Fibroblast of skin of left quadriceps (primary cell): ENCODE measurements at regions not wholly inside any gene's neighbourhood (a gene's known extent, or its start where the extent isn't known, plus 50 kb on each side); places are given as distances from the start of the nearest gene placed in this dataset.
"Not testable (repeated sequence)": the region's sequence is repeated elsewhere in the genome, so short reads cannot be mapped to it uniquely, and the experiment has no call there.

Source experiments
- DNase-seq, 2 experiments: peaks; one replicate each; pipeline ENCODE4 v3.0.0-alpha.2; 2013; ENCODE audit warnings: low read depth in 2 of 2

DNA sequence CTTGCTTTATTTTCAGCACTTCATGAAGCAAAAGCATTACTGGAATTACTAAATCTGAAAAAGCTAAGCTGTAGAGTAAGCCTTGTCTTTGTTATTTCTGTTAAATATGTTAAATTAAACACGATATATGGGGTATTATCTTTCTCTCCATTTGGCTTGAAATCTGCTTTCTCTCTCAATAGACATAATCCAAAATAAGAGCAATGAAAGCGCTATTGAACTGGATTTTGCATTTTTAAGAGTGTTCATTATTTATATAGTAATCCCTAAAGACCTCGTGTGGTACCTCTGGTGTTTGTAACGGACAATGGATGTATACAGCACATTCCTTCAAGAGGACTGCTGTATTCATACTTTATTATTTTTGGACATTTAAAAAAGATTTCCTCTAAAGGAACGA, 91.5 kb upstream of the KCNE2 start:
- DNase-seq: no peak

DNA sequence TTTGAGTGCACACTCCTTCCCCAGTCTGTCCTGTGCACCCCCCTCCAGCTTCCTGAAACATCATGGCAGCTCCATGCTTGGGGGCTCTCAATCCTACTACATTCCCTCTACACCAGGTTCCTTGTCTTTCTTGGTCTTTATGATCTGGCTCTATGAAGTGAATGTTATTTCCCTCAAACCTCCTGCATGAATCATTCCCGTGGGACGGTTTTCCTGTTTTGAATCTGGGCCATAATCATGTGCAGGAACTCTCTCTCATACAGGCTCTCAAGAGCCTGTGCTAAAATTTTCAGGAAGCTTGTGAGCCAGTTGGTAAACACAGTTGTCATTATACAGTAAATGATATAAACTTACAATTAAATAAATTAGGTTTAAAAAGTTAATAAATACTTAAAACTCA, 89.8 kb upstream of the KCNE2 start:
- DNase-seq: peak; percentile 36 to 40

DNA sequence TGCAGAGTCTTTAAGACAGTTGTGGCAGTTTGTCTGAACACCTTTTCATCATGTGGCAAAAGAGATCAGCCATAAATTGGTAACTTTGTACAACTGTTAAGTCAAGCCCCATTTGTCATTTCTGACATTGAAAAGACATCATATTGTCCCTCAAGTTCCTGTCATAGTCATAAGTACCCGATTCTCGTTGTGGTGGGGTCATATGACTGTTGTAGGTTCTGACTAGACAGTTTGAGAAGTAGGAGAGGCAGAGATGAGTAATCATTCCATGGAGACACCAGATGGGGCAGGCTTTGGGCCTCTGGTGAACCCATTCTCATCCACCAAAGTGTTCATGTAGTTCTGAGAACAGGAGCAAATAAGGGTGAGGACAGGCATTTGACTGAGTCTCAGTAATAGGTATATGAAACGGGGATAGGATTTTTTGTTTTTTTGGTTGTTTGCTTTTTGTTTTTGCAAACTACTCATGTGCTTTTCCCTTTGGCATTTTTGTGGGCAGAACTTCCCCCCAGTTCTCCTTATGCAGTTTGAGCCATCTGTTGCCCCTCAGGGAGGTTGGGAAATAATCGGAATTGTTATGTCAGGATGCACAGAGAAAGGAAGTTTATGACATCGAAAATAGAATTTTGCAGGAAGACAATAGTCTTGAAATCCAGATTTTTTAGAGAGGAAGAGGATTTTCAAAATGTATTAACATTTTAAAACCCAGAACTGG, 86.9 kb upstream of the KCNE2 start:
- DNase-seq: no peak

GRCh38 chr21:34278451-34278850, 85.4 kb upstream of the KCNE2 start:
- DNase-seq: no peak

GRCh38 chr21:34279285-34279684, 84.5 kb upstream of the KCNE2 start:
- no peak for DNase-seq

DNA sequence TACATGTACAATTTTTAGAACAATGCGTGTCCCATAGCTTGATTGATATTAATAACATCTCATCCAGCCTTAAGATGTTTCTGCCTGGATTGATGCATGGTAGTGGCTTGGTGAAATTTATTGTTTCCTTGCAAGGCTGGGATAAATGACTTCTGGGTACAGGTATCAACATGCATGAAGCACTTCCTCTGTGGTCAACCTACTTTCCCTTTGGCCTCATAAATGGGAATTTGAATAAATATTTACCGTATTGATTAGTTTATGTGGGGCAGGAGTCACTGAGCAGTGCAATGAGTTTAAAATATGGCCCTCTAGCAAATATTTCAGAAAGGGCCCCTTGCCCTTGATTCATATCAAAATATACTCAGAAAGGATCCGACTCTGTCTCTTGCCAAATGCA, 83.9 kb upstream of the KCNE2 start:
- no peak for DNase-seq

GRCh38 chr21:34280389-34280795, 83.4 kb upstream of the KCNE2 start:
- DNase-seq: peak; percentile 30 to 37

DNA sequence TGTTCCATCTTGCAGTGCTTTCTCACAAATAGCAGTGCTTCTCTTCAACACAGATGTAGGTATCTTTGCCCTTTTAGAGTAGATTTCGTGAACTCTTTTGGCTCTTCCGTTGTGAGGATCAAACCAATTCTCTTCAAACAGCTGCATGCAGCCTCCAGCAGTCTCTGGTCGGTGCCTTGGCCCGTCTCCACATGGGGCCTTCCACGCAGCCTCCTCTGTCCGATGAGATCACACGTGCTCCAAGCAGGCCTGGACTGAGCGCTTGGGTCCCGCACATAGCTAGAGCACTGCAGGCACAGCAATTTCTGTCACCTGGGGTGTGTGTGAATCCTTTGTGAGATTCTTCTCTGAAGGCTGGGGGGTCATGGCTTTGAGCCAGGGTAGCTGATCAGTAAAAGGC, 82.8 kb upstream of the KCNE2 start:
- DNase-seq: no peak

DNA sequence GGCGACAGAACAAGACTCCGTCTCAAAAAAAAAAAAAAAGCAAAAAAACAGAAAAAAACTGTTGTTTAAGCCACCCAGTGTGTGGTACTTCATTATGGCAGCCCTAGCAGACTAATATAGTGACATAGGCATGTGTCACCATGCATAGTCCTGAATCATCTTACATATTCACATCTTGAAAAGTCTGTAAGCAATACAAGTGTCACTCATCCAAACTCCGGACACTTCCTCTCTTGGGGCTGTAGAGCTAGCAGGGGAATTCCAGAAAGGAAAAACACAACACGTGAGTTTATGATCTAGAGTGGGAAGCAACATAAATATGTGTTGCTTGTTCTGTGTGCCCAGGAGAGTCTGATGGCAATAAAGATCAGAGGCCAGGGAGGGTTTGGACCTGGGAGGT, 81.6 kb upstream of the KCNE2 start:
- DNase-seq: no peak

DNA sequence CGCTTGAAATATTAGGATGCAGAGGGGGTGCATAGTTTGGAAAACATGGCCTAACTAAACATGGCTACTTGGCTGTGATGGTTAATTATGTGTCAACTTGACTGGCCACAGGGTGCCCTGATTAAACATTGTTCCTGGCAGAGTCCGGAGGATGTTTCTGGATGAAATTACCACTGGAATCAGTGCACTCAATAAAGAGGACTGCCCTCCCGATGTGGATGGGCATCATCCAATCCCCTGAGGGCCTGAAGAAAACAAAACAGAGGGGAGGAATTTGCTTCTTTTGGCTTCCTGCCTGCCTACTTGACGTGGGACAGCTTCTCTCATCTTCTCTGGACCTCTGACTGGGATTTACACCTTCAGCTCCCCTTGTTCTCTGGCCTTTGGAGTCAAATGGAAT, 79.1 kb upstream of the KCNE2 start:
- no peak for DNase-seq

- DNase-seq: not testable (repeated sequence)
These were observed 75.8 kb upstream of the KCNE2 start for GRCh38 chr21:34288042-34288441.

DNA sequence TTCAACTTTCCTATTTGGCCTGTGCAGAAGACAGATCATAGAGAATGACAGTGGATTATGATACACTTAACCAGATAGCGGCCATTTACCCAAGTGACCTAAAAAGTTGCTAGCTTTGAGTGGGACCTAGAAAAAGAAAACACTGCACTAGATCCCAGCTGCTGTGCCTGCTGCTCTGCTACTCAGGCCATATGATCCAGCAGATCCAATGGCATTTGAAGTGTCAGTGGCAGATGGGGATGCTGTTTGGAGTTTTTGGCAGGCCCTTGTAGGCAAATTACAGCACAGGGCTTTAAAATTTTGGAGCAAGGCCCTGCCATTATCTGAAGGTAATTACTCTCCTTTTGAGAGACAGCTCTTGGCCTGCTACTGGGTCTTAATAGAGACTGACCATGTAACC, 74.0 kb upstream of the KCNE2 start:
- DNase-seq: no peak

DNA sequence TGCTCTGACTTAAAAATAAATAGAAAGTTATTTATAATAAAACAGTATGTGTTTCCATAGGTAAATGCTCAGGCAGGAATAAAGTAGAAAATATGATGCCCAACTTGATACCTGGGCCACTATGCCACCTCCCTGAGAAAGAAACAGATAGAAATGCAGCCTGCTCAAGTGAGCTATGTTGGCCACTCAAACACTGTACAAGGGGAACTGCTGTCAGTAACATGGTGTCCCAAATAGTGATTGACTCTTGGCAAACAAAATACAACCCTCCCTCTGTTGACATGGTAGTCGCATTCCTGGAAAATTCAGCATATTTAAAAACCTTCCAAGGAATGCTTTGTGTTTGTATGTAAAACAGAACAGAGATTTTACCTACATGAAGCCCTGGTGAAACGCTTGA, 66.9 kb upstream of the KCNE2 start:
- DNase-seq: no peak

- no peak for DNase-seq
These were observed 65.2 kb upstream of the KCNE2 start for GRCh38 chr21:34298534-34299167.

GRCh38 chr21:34299168-34299539, 64.7 kb upstream of the KCNE2 start:
- DNase-seq: no peak

DNA sequence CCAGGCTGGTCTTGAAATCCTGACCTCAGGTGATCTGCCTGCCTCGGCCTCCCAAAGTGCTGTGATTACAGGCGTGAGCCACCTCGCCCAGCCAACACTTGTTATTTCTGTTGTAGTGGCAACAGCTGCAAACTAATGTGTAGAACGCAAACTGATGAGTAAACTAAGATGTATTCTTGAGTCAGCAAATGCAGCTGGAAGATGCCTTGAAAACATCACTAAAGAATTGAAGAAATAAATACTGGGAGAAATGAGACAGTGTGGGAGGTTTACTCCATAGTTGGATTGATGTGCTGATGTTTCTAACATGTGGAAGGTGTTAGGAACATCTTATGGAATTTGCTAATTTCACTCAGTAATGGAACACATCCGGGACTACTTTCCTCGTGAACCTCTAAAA, 61.3 kb upstream of the KCNE2 start:
- no peak for DNase-seq

DNA sequence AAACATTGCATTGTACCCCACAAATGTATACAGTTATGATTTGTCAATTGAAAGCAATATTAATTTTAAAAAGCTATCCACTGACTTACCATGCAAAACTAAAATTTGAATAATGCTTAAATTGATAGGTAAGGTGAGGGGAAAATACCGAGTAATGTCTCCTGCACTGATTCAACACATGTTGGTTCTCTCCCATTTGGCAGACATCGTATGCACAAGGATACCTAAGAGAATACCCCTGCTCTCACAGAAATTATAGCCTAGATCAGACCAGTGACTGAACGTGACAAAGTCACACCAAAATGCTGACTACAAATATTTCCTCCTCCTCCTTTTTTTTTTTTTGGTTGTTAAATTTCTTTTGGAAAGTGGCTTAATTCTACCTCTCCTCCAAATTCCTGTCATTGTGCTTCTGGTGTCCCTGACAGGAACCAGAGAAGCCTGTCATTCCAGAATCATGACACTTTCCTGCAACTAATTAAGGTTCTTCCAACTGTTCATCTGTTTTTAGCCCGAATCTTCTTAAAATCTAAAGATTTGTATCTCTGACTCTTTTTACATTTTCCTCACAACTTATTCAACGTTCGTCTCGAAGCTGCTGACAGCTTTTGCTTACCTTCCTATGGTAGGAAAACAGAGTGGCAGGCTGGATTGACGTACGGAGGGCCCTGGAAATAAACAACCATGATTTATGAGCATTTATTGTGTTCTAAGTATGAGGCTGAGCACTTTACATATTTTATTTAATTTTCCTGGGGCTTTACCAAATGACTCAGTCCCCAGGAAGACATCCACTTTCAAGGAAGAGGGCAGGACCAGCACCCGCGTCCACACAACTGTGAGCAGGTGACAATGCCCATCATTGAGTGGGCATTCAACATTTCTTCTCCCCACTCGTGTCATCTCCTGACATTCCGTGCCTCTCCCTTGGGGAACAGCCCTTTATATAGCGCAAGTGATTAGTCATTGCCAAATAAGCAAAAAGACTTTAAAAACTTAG, 57.9 kb upstream of the KCNE2 start:
- no peak for DNase-seq

DNA sequence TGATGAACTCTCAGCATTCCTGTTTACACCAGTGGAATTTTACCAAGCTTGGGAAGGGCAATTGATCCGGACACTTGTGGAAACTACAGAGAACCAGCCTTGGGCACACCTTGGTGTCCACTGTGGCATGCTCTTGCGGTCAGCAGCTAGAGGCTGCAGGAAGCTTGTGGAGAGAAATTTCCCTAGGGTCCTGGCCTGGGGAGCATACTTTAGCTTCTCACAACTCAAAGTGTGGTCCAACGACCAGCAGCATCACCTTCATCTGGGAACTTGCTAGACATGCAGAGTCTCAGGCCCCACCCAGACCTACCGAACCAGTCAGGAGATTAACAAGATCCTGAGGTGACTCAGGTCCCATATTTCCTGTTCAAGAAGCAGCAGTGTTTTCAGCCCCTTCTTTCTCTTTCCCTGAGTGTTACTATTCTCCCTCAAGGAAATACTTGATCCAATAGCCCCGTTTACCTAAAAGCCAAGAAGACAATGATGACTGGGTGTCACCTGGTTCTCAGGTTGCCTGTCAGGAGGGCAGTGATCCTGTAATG, 55.7 kb upstream of the KCNE2 start:
- DNase-seq: no peak

DNA sequence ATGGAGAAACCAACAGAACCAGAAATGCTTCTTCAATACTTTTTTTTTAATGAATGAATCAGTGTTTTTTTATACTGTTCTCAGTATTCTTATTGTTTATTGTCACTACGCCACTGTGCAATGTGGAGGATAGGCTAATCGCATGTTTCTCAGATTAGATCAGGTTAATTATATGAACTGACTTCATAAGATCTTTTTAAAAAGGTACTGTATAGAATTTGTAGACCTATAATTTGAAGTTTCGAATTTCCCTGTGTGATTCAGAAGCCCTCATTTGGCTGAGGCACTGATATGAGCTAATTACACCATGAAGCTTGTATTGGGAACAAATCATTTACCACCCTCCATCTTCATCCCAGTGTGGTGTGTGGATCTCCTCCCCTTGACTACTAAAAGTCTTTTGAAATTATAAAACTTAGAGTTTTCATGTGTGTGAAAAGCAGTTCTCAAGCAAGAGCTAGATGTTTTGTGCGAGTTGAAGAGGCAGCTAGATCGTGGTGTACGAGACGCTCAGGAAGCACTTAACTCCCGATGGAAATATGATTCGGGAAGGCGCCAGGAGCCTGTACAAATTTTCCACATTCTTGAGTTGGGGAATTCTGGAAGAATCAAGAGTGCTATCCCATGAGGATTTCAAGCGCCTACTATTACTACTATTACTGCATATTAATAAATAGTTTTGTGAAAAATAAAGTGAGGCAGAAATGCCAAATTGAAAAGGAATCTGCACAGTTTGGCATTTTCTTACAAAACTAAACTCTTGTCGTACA, 52.1 kb upstream of the KCNE2 start:
- no peak for DNase-seq

DNA sequence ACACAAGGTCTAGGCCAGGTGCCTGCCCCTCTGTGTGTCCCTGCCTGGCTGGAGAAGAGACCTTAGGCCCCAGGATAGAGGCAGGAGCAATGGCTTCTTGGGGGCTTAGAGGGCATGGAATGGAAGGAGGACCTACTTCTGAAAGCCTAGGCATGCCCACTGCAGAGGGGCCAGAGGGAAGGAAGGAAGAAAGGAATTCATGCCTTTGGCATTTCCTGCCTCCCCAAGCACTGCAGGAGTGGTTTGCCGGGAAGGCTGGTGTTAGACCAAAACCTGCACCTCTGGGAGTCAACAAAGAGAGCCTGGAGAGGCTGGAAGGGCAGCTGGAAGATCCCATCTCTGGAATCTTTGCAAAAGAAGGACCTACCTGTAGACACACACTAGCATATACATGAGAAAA, 50.7 kb upstream of the KCNE2 start:
- no peak for DNase-seq
